GM19025 (cell line): ENCODE measurements at regions not wholly inside any gene's neighbourhood (a gene's known extent, or its start where the extent isn't known, plus 50 kb on each side); places are given as distances from the start of the nearest gene placed in this dataset.

Experiments
- ATAC-seq: cut with Tn5 transposase; IDR thresholded peaks from one replicate; pipeline ENCODE4 v1.9.1; 2021; ENCODE audit warnings: mild to moderate bottlenecking, low read depth, moderate library complexity; ENCODE audit not compliant: unreplicated experiment

DNA sequence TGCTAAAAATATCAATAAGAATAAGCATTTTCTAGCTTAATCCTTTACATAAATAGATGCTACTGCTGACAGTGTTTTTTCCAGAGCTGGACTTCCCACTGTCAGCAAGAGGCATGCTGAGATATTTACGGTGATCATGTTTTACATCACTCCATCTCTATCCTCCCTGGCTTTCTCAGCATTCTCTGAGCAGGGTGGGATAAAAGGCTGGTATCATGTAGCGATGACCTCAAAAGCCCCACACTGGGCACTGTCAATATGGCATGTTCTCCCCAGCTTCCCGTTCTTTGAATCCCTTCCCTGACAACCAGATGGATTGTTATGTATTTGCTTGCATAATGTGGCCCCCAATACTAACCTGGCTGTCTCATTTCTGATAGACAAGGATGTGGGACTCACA, 83.2 kb upstream of the EPHA4 start:
- ATAC-seq: no peak

DNA sequence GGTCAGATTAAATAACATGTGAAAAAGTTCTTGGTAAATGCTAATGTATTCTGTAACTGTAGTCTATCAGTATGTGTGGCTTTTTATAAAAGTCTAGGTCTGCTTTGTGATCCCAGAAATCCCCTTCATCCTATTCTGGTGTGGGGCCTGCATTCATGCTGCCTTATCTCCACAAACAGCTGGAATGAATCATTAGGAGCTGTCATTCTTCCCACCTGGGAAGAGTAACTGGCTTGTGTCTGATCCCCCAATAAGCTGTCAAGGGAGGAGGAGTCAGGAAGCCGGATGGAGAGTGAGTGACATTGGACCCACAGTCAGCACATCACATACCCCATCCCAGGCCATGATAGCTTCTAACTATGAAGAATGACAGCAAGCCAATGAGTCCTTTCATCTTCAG, 81.1 kb upstream of the EPHA4 start:
- ATAC-seq: no peak

DNA sequence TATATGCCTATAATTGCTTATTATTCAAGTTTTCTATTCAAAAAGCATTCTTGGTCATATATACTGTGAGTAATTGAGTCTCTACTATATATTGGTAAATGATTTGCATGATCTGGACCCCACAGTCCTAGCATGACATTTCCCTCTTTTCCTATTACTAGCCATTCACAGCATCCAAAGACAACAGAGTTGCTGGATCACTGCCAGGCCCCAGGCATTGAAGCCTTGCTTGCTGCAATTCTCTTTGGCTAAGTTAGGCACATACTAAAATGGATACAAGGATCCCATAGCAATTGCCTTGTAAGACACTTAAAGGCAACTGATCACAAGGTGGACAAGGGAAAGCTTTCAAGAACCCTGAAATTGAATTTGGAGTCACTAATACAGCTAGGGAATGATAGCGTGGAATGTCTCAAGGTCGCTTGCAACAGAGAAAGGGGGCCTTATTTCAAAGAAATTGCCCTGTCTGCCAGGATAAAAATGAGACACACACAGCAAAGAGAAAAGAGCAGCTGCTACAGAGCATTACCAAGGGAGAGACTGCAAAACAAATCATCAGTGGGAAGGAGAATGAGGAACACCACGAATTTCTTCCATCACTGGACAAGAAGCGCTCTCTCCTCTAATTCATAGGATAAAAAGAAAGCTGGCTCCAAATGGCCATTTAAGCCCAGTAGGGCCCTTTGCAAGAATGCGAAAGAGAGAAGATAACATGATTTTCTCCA, 77.1 kb upstream of the EPHA4 start:
- no peak for ATAC-seq

DNA sequence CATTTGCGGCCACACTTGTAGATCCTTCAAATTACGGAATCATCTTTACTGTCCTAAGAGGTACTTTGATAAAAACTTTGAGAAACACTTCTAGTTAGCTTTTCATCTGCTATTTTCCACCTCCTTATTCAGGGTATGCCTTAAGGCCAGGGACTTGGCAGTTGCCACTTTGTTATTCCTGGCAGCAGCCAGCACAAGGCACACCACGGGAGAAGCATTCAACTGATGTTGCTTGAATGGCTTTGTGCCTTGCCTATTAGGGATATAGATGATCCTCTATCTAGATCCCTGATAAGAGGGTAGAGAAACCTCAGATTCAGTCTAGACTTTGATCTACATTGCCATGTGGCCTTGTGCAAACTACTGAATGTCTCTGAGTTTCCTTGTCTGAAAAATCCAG, 70.3 kb upstream of the EPHA4 start:
- ATAC-seq: no peak

DNA sequence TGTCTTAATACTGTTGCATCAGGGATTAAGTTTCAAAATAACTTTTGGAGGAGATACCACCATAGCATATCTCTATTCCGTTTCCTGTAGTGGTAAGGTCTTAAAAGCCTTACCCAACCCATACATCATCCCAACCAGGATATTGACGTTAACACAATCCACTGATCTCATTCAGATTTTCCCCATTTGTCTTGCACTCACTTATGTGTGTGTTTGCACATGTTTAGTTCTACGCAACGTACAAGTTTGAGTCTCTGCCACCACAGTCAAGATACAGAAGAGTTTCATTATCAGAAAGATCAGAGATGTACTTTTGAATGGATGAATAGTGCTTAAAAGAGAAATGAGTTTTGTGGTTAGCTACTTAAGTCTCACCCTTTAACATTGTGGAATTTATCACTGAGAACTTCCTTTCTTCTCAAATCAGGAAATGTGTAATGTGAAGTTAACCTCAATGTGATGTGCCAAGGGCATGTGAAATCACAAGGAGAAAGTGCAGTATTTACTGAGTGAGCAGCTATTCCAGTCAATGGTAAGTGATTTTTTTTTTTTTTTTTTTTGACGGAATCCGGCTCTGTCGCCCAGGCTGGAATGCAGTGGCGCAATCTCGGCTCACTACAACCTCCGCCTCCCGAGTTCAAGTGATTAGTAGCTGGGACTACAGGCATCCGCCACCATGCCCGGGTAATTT, 69.2 kb upstream of the EPHA4 start:
- no peak for ATAC-seq

DNA sequence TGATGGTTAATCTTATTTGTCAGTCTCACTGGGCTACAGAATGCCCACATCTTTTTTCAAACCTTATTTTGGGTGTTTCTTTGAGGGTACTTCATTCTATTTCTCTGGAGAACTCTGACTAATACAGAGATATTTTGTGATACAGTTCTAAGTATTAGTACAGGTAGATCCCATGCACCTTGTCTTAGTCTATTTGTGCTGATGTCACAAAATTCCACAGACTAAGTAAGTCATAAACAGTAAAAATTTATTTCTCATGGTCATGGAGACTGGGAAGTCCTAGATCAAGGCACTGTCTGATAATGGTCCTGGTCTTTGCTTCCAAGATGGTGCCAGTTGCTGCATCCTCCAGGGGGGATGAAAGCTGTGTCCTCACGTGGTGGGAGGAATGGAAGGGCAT, 68.6 kb upstream of the EPHA4 start:
- ATAC-seq: no peak

DNA sequence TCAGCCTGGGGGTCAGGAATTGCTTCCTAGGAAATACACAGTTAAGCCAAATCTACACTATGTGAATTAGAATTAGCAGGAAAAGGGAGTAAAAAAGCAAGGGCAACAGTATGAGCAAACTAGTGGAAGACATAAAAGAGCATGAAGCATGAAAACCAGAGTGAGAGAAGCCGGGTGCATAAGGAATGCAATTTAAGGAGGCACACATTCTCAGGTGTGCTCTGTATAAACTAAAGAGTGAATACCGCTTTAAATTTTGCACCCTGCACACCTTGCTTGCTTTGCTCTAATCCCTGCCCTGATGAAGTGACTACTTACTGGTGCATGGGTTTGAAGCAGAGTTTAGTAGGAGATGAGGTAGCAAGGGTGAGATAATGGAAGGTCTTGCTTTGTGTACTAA, 65.7 kb upstream of the EPHA4 start:
- no peak for ATAC-seq

DNA sequence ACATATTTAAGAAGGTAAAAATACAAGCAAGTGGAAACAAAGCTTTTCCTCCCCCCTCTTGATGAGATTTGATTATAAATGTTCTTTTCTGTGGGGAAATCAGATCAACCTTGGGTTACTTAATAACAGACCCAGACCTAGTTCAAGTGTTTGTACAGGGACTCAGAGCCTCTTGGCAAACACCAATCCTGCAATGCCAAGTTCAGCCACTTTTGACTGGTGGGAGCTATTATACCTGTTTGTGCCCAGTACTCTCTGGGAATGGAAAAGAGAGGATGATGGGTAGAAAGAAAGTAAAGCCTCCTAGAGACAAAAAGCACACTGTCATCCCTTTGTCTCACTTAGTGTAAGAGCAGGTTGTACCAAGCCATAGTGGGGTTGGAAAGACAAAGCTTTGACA, 63.8 kb upstream of the EPHA4 start:
- no peak for ATAC-seq

DNA sequence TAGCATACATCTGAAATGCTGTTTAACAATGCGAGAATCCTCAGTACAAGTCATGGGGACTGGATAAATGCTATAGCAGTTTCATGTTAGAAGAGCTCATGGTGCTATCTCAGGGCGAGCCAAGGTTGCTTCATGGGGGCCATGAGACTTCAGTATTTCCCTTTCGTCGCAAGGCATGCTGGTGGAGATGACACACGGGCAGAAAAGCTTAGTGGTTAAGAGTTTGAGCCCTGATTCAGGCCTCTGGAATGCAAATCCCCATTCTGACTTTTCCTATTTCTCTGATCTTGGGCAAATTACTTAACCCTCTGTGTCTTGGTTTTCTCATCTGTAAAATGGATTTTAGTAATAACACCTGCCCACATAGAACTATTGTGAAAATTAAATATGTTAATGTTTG, 57.4 kb upstream of the EPHA4 start:
- ATAC-seq: no peak

DNA sequence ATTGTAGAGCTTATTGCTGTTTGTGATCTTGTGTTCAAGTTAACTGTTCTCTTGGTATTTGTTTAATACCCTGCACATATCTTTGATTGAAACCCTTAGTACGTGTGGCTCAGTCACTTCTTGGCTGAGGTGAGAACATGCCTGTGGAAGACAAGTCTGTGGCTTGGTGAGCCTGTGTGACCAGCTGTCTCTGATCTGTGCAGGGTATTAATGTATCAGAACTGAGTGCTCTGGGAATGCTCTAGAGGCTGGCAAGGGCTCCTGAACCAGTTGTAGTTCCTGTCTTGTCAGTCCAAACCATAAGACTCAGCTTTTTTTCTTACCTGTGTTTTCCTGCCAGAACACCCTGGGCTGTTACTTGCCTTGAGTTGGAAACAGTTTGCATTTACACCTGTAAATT, 52.4 kb upstream of the EPHA4 start:
- ATAC-seq: no peak
